Skeletal muscle satellite cell (primary cell): ENCODE measurements at regions not wholly inside any gene's neighbourhood (a gene's known extent, or its start where the extent isn't known, plus 50 kb on each side); places are given as distances from the start of the nearest gene placed in this dataset.

ENCODE experiments used
- H3K27me3 ChIP-seq: 2 replicates; pipeline ENCODE4 v1.7.0; 2013; ENCODE audit warnings: low read length; ENCODE audit not compliant: control insufficient read depth, insufficient read depth
- H3K36me3 ChIP-seq: 2 replicates; pipeline ENCODE4 v1.7.0; 2013; ENCODE audit warnings: mild to moderate bottlenecking, control low read depth, low read length; ENCODE audit not compliant: insufficient read depth
- H3K4me1 ChIP-seq: 2 replicates; pipeline ENCODE4 v1.7.0; 2013; ENCODE audit warnings: low read length; ENCODE audit not compliant: control insufficient read depth, insufficient read depth
- H3K4me2 ChIP-seq: 2 replicates; pipeline ENCODE4 v1.7.0; 2013; ENCODE audit warnings: mild to moderate bottlenecking, low read length
- H3K4me3 ChIP-seq: 2 replicates; pipeline ENCODE4 v1.7.0; 2013; ENCODE audit warnings: low read length
- H3K9ac ChIP-seq: 2 replicates; pipeline ENCODE4 v1.7.0; 2013; ENCODE audit warnings: mild to moderate bottlenecking, low read depth, low read length, moderate library complexity
- H3K9me3 ChIP-seq: replicated peaks from 2 replicates; pipeline ENCODE4 v1.7.0; 2013; ENCODE audit warnings: mild to moderate bottlenecking, control low read depth, low read length

DNA sequence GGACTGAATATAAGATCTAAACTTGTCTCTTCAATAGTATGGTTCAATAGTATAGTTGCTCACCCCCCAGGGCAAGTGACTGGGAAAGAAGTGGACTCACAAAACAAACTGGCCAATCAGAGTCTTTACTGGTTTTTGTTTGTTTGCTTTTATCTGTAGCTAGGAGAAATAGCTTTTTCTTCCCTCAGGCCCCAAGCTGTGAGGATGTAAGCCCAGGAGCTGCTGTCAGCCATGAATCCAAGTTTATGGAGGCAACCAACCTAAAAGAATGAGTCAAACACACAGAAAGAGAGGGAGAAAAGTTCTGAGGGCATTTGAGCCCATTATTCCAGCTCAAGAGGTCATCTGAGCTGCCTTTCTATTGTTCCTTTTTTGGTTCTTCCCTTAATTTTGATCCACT is 375.3 kb downstream of the BCAT1 start:
- no peaks in the 10 kb centered on the region for H3K36me3 ChIP-seq
- no peak overlapping the region for H3K4me2 ChIP-seq
- H3K4me1 ChIP-seq, result no peaks in the 10 kb centered on the region
- no peaks in the 10 kb centered on the region for H3K9me3 ChIP-seq
- H3K4me3 ChIP-seq, result no peak overlapping the region
- H3K9ac ChIP-seq, result no peak overlapping the region
- no peaks in the 10 kb centered on the region for H3K27me3 ChIP-seq

DNA sequence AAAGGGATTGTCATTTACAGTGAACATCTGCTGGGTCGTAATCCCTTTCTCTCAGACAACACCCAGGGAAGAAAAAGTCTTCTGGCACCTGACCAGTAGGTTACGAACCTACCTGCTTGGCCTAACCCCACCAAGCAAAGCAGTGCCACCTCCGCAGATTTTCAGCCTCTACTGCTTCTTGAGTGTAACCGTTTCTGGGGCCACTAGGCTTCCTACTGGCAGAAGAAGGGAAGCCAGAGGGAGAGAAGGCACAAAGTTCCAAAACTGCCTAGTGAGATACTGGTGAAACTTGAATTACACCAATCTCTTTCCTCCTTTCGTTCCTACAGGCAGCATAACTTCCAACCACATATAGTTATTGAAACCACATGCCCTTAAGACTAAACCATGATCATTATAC is 383.6 kb downstream of the BCAT1 start:
- H3K4me1 ChIP-seq, result peaks cover 7% of the 10 kb centered on the region
- no peaks in the 10 kb centered on the region for H3K36me3 ChIP-seq
- H3K27me3 ChIP-seq, result no peaks in the 10 kb centered on the region
- no peak overlapping the region for H3K9ac ChIP-seq
- H3K4me3 ChIP-seq, result no peak overlapping the region
- no peaks in the 10 kb centered on the region for H3K9me3 ChIP-seq
- no peak overlapping the region for H3K4me2 ChIP-seq

DNA sequence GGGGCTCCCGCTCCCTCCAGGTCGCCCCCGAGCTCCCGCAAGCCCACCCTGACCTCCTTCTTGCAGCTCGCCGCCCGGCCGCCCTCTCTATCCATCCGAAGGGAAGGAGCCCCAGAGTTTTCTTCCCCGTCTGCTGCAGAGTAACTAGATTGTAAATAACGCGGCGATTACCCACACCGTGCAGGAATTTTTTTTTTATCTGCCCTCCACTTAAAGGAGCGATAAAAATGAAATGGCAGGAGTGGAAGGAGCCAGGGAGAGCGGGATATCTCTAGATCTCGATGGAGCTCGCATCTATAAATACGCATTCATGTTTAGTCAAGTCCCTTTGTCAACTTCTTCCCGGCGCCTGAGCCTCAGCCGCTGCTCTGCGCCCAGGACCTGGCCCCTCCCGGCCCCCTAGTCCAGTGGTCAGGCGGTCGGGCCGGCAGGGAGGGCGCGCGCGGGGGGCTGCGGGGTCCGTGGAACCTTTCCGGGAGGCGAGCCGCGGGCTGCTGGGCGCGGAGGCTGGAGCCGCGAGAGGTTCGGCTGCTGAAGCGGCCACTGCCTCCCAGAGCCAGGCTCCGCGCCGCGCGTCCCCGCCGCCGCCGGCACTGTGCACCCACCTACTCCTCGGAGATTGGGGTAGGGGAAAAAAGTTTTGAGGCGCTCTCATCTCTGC is 386.0 kb downstream of the BCAT1 start:
- Histone ChIP-seq H3K9ac (peak overlapping the region; percentile 69), H3K27me3 (no peaks in the 10 kb centered on the region), H3K4me3 (peak overlapping the region; percentile 97), H3K9me3 (no peaks in the 10 kb centered on the region), H3K4me2 (peak overlapping the region; percentile 99), H3K4me1 (peaks cover 7% of the 10 kb centered on the region), H3K36me3 (no peaks in the 10 kb centered on the region)

DNA sequence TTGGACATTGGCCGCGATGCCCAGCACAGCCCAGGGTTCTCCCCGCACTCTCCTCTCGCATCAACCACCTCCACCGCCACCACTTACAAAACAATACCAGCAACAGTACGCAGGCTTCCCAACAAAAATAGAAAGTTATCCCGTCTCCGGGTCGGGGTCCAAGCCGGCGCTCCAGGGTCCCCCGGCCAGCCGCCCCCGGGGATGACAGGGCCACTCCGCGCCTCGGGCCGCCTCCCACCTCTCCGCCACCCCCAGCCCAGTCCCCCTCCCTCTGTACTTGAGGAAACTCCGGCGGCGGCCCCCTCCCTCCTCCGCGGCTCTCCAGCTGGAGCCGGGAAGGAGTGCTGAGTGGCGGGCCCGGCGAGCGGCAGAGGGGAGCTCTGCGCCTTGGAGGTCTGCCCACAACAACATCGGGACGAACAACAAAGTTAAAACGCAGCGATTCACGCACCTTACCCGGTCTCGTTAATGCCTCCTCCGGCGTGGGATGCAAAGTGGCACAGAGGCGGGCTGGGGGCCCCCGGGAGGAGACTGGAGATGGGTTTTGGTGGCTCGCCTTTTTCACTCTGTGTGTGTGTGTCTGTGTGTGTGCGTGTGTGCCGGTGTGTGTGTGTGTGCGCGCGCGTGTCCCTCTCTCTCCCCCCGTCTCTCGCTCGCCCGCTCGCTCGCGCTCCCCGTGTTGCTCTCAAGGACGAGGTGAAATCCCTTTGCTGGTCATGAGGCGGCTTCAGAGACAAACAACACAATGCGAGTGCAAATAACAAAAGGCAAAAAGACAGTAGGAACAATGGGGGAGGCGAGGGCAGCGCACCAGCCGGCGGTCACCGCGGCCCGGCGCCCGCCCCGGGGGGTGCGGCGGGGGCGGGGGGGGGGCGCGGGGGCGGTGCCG is 386.8 kb downstream of the BCAT1 start:
- H3K9ac ChIP-seq, result peak overlapping the region; percentile 82

DNA sequence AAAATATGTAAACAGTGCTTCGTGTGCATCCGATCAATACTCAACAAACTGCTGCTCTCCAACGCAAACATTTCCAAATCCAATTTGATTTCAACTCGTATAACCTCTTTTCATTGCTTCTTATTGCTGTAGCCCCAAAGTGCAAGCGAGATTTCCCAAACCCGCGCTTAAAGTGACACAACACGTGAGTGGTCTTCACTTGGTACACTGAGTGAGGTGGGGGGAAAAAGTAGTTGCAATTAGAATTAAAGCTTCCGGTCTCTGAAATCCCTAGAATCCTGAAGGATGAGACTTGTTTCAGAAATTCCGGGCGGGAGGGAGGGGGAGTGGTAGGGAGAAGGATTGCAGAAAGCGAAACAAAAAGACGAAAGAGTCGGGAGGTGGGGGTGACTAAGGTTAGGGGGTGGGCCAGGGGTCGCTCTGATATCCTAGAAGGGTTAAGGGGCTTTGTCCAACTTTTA is 387.5 kb downstream of the BCAT1 start:
- no peaks in the 10 kb centered on the region for H3K27me3 ChIP-seq

More for the DNA sequence above, 386.8 kb downstream of the BCAT1 start:
- Histone ChIP-seq H3K27me3 (no peaks in the 10 kb centered on the region), H3K4me2 (peak overlapping the region; percentile 99), H3K4me1 (peaks cover 7% of the 10 kb centered on the region), H3K36me3 (no peaks in the 10 kb centered on the region), H3K4me3 (peak overlapping the region; percentile 97), H3K9me3 (no peaks in the 10 kb centered on the region)

DNA sequence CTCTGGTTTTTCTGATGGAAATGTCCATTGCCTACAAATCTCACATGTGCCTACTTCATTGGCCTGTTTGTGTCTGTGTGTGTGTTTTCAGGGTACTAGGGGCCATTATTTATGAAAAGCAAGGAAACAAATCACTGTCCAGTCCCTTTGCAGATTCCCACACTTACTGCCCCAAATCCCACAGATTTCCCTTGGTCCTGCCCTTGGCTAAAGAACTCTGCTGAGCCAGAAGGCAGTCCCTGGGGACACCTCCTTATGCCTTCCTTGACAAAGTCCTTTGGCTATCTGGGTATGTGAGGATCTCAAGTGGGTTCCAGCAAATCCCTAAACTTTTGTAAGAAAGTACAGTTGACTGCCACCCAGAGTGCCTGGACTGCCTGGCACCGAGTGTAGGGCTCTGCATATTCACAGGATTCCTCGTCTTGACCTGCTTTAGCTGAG is 388.1 kb downstream of the BCAT1 start:
- peak overlapping the region; percentile 82 for H3K9ac ChIP-seq
- no peaks in the 10 kb centered on the region for H3K27me3 ChIP-seq
- no peaks in the 10 kb centered on the region for H3K36me3 ChIP-seq
- H3K4me1 ChIP-seq, result peaks cover 7% of the 10 kb centered on the region
- H3K9me3 ChIP-seq, result no peaks in the 10 kb centered on the region
- peak overlapping the region; percentile 99 for H3K4me2 ChIP-seq
- peak overlapping the region; percentile 97 for H3K4me3 ChIP-seq

More for the DNA sequence above, 387.5 kb downstream of the BCAT1 start:
- Histone ChIP-seq H3K4me3 (peak overlapping the region; percentile 97), H3K9me3 (no peaks in the 10 kb centered on the region), H3K4me1 (peaks cover 7% of the 10 kb centered on the region), H3K9ac (peak overlapping the region; percentile 82), H3K36me3 (no peaks in the 10 kb centered on the region), H3K4me2 (peak overlapping the region; percentile 99)

DNA sequence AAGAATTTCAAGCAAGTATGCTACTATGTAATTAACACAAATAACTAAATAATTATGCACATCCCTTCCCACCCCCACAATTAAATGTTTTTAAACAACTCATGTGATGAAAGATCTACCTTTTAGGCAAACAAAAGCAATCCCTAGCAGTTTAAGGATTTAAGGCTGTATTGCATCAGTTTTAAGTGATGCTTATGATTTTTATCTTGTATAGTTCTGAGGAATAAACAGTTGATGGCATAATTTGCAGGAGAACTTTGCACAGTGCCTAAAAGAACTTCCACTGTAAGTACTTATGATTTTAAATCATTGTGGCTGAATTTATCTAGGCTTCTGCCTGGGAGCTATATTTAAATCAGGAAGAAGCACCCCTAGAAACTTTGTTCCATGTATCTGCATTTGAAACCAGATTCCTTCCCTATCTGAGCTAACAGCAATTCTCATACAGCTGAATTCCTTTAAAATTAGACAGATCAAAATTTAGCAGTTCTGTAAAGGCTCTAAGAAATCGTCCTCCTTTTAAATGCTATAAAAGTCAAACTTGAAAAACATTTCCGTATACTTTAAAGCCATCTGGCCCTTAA is 388.6 kb downstream of the BCAT1 start:
- Histone ChIP-seq H3K9me3 (no peaks in the 10 kb centered on the region), H3K9ac (no peak overlapping the region), H3K36me3 (no peaks in the 10 kb centered on the region), H3K4me2 (peak overlapping the region; percentile 99), H3K4me1 (peaks cover 7% of the 10 kb centered on the region), H3K4me3 (peak overlapping the region; percentile 97), H3K27me3 (no peaks in the 10 kb centered on the region)

DNA sequence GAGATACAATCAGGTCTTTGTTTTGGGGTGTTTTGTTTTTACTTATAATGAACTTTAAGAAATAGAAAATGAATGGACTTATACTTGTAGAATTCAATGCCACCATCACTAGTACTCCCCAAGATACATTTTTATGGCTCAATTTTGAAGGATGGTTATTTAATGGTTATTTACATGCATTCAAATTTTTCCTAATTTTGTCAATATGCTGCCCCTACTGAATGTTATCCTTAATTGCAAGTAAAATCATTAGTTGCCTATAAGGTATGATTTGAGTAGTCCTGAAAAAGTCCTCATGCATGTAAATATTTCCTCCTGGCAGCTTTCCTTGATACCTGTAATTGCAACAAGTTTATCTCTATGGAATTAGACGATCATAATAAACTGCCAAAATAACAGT is 391.2 kb downstream of the BCAT1 start:
- Histone ChIP-seq H3K4me2 (no peak overlapping the region), H3K36me3 (no peaks in the 10 kb centered on the region), H3K27me3 (no peaks in the 10 kb centered on the region), H3K9ac (no peak overlapping the region), H3K9me3 (no peaks in the 10 kb centered on the region), H3K4me1 (peaks cover 7% of the 10 kb centered on the region), H3K4me3 (no peak overlapping the region)

DNA sequence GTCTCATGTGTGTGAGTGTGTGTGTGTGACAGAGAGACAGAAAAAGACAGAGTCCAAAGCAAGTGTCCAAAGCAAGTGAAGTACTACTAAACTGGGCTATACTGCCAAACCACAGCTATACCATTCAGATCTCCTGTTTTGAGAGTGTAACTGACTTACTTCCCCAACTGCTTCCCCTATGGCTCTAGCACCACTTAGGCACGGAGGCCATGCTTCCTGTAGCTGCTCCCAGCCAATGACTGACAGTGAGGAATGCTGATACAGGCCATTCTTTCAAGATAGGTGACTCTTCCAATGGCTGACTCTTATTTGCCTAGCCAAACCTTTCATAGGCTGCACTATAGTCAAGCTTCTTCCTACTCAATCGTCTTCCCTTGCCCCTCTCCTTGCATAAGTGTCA is 393.2 kb downstream of the BCAT1 start:
- no peaks in the 10 kb centered on the region for H3K36me3 ChIP-seq
- H3K4me3 ChIP-seq, result no peak overlapping the region
- H3K9me3 ChIP-seq, result no peaks in the 10 kb centered on the region
- no peak overlapping the region for H3K4me2 ChIP-seq
- H3K27me3 ChIP-seq, result no peaks in the 10 kb centered on the region
- peaks cover 3% of the 10 kb centered on the region for H3K4me1 ChIP-seq
- H3K9ac ChIP-seq, result no peak overlapping the region

DNA sequence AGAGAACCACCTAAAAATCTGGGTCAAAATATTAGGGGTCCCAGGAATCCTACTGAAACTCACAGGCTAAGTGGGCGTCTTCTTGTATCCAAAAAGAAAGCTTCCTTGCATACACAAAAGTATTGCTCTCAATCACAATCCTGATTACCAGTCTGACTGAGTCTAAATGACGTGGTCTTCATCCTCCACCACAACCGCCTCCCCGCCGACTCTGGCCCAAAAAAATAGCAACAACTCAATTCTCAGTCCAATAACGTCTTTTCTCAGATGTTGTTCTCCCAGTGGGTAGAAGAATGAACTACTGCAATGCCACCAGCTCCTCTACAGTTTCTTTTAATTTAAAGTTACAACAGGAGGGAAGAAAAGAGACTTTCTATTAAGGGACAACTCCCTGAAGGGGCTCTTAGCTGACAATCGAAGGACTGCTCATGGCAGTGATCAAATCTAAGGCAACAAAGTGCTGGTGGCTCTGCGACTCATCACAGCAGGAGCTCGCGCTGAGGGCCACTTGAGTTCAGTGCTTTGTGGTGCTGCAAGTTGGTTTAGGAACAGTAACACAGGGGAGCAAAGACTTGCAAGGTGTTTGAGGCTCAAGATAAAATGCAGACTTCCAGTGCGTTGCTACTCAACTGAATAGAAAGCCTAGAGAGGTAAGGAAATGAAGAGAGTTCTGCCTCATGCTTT is 394.1 kb downstream of the BCAT1 start:
- no peaks in the 10 kb centered on the region for H3K36me3 ChIP-seq
- no peak overlapping the region for H3K4me2 ChIP-seq
- H3K4me1 ChIP-seq, result no peaks in the 10 kb centered on the region
- no peak overlapping the region for H3K4me3 ChIP-seq
- no peaks in the 10 kb centered on the region for H3K9me3 ChIP-seq
- no peaks in the 10 kb centered on the region for H3K27me3 ChIP-seq
- H3K9ac ChIP-seq, result no peak overlapping the region

DNA sequence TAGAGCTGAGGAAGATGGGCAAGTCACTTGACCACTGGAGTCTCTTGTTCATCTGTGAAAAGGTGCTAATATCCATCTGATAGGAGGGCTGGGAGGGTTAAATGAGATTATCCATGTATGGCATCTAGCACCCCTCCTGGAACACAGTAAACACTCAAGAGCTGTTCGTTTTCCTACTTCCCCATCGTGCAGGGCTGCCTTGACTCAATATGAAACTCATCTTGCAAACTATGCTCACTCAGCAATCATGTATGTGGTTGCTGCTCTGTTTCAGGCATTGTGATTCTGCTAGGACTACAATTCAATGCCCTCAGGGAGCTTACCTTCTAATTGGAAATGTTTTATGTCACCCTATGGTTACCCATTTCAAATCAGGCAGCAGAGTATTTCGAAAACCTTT is 395.6 kb downstream of the BCAT1 start:
- Histone ChIP-seq H3K27me3 (no peaks in the 10 kb centered on the region), H3K9me3 (no peaks in the 10 kb centered on the region), H3K4me2 (no peak overlapping the region), H3K4me3 (no peak overlapping the region), H3K4me1 (no peaks in the 10 kb centered on the region), H3K36me3 (no peaks in the 10 kb centered on the region), H3K9ac (no peak overlapping the region)
